SKM-1 (cell line): ENCODE measurements at regions not wholly inside any gene's neighbourhood (a gene's known extent, or its start where the extent isn't known, plus 50 kb on each side); places are given as distances from the start of the nearest gene placed in this dataset.

Experiments used
- DNase-seq: peaks from one replicate; lab custom pipeline; 2025; ENCODE audit not compliant: unreplicated experiment; lab: John Stamatoyannopoulos, UW

DNA sequence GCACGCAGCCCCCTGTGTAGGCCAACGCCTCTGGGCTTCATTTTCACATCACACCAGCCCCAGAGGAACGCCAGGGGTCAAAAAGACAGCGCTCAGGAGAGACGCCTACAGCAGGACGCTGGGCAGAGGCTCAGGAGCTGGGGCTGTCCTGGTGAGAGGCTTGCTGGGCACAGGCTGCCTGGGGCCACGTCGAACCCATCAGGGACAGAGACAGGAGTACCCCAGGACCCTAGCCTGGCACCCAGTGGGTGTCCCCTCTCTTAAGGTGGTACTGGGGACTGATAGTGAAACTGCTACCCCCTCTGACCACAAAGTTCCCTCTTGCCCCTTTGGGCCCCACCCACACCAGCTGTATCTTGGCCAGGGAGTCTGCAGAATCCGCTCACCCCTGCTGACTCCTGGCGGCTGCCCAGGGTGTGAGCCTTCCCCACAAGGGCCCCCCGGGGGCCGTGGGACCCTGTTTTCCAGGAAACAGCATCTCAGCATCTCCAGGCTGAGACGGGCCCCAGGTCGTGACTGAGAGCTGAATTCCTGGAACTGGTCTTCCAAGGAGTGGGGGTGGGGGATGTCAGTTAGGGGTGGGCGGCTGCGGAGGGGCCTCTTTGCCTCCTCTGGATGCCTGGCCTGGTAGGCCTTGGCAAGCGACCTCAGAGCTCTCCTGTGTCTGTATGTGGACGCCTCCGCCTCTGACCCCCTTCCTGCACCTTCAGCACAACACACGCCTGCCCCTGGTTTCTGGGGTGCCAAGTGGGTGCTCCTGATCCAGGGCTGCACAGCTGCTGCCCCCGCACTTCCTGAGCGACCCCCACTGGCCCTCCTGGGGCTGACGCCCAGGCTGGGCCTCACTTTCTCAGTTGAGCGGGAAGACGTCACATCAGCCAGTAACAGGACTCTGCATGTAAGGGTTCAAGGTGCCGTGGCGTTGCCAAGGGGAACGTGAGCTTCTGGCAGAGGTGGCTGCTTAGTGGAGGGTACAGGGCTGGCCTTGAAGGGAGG lies 321.9 kb upstream of the RTL1 start:
- DNase-seq = no peak

DNA sequence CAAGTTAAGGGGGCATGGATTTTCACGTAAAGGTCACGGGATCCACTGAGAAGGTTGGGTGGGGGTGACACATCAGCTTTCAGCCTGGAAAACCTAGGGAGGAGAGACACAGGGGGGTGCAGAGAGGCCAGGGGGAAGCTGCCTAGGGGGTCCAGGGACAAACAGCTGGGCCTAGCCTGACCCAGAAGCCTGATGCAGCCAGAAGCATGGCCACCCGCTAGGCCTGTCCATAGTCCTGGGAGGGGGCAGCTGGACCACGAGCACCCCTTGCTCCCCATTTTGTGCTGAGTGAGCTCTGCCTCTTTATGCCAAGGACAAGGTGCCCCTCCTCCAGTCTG lies 322.7 kb upstream of the RTL1 start:
- DNase-seq = no peak

DNA sequence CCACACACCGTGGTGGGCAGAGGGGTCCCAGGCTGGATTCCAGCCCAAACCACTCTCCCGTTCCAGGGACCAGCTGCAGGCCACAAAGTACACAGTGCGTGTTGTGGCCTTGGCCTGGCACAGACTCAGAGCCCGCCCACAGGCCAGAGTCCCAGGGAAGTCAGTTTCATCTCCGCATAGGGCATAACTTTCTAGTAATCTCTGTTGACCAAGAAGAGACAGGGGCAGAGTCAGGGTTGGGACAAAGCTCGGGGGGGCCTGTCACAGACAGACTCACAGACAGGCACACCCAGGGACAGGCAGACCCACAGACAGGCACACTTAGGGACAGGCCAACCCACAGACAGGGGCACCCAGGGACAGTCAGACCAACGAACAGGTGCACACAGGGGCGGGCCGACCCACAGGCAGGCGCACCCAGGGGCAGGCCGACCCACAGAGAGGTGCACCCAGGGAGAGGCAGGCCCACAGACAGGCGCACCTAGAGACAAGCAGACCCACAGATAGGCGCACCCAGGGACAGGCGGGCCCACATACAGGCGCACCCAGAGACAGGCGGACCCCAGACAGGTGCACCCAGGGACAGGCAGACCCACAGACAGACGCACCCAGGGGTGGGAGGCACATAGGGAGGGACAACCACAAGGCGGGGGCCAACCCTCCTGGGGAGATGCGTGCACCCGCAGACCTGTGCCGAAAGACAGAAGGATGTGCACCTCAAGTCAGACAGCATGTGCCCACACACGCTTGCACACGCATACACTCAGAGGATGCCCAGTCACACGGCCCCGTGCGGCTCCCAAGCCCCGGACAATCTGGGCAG lies 323.3 kb upstream of the RTL1 start:
- DNase-seq = no peak

DNA sequence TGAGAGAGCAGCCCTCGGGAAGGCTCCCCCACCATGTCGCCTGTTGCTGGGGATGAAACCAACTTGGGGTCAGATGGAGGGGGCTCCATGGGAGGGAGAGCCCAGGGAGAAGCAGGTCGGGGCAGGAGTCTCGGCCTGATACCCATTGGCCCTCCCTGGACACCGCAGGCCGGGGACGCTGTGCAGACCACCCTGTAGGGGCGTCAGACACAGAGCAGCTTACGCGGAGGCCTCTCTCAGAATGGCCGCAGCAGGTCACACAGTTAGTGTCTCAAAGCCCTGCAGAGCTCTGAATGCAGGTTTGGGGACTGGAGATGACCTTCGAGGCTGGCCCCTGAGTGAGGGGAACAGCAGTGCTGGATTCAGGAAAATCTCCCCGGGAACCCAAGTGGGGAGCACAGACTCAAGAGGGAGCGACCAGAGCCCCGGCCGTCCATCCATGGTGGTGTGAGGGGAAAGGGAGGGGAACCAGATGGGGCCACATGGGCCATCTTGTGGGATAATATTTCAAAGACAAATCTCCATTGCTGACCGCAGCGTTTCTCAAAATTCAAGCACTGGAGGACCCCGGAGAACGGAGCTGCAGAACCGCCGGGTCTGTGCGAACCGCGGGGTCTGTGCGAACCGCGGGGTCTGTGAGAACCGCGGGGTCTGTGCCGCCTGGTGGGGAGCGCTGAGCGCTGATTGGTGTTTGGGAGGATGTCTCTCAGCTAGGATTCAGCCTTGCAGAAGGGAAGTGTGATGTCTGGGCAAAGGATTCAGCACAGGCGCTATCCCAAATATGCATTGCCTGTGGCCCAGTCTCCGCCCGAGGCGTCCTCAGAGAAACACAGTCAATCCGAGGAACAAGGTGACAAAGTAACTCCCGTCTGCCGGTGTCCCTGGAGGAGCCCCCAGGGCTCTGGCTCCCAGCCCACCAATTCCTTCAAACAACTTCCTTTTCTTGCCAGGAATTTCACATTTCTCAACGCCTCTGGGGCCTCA lies 324.4 kb upstream of the RTL1 start:
- DNase-seq = no peak

DNA sequence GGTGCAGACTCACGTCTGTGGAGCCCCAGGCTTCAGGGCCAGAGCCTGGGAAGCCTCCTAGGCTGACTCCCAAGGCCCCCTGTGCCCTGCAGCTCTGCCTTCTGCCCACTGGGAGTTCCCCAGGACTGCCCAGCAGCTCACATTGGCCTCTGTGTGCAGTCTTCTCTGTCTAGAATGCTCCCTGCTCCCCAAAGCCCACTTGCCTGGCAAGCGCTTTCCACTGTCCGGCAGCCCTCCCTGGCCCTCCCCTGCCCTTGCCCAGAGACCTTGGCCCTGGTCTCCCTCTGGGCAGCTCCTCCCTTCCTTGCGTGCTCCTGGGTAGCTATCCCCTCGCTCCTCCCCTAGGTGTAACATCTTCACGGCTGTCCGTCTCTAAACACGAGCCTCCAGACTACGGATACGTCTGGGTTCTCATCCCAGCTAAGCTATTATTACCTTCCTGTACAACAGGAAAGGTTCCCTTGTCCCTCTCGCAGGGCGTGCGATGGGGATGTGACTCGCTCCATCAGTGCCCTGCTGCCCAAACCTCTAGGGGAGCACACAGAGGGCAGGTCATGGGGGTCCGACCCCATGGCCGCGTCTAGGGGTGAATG lies 325.5 kb upstream of the RTL1 start:
- DNase-seq = no peak

DNA sequence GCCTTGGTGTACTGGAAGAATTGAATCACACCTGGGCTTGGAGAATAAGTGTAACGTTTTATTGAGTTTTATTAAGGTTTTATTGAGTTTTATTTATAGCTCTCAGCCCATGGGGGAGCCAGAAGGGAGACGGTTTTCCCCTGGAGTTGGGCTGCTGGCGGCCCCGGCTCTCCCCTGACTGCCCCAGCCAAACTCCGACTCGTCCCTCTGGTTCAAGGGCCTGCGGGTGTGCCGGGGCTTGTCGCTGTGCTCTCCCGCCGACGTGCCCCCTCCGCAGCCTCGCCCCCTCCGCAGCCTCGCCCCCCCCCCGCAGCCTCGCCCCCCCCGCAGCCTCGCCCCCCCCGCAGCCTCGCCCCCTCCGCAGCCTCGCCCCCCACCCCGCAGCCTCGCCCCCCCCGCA lies 326.1 kb upstream of the RTL1 start:
- DNase-seq = no peak

DNA sequence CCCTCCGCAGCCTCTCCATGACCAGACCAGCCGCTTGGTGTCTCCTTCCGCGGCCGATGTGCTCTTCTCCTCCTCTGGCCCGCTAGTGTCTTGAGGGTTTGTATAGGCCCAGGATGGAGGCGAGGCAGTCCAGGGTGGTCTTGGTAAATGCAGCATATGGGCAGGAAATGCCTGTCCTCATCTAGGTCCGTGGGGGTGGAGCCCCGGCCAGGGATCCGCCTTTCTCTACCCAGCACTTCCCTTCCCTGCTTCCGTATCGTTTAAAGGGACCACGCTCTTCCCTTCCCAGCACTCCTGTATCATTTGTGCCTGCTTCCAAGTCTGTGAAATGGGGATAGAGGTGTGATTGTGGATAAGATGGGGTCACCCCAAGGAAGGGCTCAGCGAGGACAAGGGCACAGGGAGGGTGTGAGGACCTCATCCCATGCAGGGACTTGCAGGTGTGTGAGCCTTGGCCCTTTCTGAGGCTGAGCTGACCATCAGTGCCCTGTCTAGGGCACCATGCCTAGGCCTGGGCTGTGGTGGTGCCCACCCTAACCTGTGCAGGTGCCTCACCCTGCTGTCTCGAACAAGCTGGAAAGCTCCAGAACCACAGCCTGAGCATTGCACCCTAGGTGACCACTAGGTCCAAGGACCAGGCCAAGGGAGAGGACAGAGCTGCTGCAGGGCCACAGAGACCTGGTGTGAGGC lies 326.8 kb upstream of the RTL1 start:
- no peak for DNase-seq

DNA sequence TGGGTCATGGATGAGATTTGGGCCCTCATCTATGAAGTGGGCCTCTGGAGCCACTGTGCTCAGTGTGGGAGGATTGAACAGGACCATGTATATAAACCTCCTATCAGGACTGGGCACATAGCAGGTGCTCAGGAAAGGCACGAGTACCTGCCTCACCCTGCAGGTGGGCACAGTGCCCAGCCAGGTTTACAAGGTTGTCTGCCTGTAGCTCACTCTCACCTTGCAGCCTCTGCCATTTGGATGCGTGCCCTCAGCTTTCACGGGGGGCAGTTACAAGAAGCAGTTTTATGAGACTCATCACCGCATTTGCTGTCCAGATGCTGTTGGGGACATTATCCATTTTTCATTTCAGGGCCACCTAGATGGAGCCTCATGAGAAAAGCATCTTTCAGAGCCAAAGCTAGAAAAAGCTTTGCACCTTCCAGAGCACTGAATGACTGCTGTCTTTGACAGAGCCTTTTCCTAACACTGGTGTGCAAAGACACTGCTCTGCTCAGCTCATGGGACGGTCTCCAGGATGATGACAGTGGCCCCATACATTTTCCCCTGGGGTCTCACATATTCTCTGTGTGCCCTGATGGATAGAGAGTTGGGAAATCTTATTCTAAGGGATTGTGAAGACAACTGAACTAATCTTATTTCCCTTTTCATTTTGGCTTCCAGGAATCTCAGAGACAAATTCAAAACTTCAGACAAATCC lies 327.5 kb upstream of the RTL1 start:
- no peak for DNase-seq

DNA sequence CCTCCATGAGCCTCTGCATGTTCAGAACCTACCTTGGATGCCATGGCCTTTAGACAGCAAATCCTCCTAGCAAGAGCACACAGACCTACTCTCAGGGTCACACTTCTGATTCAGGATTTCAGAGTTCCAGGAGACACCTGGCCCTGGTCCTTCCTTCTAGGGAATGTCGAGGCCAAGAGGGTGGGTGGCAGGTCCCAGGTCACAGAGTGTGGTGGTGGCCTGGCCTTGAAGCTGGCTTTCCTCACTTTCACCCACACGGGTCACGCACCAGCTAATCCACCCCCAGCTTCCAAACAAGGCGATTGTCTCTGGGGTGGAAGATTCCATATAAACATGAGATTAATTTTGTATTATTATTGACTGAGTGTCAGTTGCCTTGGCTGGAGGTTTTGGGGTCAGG lies 328.3 kb upstream of the RTL1 start:
- no peak for DNase-seq

DNA sequence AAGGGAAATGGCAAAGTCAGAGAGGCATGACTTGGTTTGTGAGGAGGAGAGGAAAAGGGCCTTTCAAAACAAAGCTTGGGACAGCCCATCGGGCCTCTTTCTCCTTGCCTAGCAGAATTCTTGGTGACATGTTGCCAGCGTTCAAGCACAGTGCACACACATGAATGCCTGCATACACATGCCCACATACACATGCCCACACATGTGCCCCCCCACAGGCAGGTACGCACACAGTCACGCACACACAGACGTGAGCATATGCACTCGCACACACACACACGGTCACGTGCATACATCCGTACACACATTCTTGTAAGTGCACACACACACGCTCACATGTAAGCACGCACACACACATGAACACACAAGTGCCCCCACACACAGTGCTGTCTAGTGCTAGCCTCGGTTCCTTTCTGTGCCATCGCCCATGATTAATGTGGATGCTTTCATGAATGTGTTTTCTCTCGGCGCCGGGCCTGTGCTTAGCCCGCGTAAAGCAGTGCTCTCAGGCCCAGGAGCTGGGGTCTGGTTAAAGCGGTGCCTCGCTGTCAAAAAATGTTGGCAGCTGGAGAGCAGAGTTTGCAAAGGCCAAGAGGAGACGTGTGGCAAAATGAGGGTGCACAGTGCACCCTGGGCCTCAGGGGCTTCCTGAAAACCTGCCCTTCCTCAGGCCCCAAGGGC lies 328.8 kb upstream of the DIO3 start:
- DNase-seq = no peak

DNA sequence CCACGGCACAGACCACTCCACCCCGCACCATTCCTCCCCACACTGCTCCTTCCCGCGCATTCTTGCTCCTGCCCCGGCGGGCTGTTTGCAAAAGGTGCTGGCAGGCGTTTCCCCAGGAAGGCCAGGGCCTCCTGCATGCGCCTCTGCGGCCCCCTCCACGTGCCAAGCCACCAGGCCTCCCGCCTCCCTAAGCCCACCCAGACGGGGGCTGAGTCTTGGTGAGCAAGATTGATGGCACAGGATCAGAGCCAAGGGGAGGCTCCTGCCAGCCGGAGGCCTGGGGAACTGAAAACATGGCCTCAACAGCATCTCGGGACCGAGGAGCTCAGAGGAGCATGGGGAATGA lies 328.3 kb upstream of the DIO3 start:
- no peak for DNase-seq

DNA sequence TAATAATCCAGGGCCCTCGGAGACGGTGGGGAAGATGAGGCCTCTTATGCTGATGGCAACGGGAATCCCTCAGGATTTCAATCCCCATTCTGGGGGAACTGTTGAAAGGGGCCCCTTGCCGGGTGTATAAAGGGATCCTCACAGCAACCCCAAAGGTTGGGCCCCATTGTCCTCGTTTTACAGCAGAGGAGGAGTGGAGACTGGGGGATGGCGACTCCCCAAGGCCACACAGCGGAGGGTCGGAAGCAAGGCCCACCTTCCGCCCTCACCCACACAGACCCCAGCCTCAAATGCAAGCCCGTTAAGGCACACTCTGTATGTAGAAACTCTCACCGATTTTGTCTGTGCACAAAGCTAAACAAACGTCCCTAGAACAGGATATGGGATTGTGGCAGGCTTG lies 327.9 kb upstream of the DIO3 start:
- no peak for DNase-seq

DNA sequence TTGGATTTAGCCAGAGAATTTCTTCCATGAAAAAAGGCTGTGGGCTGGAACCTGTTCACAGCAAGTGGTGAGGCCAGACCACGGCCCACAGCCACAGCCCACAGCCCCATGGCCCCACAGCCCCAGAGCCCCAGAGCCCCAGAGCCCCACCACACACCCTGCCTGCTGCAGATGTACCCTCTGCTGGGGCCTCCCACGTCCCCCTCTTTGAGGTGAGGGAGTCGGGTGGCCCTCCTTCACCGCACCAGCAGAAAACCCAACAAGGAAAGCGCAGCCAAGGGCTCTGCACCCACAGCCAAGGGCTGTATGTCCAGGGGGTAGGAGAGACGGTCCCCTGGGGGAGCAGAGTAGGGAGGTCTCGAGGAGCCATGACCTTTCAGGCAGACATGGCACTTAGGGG lies 327.5 kb upstream of the DIO3 start:
- no peak for DNase-seq

DNA sequence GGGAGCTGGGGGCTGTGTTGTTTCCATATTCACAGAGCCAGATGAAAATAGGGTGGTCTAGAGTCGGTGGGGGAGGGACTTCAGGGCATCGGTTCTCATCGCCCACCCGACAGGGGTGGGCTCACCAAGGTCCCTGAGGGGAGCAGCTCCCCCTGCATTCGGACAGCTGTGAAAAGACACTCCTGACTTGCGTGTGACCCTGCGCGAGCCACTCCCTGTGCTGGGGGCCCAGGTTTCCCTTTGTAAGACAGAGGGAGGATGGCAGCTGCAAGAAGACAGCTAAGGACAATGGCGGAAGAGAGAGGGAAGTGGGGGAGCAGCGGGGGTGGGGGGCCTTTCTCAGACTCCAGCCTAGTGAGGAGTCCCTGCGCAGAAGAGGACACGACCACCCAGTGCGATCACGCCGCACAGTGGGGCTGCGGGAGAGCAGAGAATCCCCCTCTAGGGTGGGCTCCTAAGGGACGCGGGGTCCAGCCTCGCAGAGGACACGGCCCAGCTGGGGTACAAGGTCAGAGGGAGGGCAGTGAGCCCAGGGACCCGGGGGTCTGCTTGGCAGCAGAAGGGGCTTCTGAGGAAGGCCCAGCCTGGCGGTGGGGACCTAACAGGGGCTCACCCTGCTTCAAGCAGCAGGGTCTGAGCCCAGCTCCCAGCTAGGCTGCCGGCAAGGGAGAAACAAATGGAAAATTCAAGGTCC lies 326.9 kb upstream of the DIO3 start:
- no peak for DNase-seq

DNA sequence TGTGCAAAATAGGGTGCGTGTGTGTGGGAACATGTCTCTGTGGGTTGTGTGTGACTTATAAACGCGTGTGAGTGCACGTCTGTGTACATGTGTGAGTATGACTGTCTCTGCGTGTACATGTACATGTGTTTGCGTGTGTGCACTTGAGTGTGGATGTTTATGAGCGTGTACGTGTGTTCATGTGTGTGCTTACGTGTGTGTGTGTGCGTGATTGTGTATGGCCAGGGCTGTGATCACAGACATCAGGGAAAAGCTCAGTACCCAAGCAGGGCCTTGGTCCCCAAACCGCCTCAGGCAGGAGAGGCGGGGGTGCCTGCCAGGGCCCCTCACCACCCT lies 326.3 kb upstream of the DIO3 start:
- DNase-seq = no peak

DNA sequence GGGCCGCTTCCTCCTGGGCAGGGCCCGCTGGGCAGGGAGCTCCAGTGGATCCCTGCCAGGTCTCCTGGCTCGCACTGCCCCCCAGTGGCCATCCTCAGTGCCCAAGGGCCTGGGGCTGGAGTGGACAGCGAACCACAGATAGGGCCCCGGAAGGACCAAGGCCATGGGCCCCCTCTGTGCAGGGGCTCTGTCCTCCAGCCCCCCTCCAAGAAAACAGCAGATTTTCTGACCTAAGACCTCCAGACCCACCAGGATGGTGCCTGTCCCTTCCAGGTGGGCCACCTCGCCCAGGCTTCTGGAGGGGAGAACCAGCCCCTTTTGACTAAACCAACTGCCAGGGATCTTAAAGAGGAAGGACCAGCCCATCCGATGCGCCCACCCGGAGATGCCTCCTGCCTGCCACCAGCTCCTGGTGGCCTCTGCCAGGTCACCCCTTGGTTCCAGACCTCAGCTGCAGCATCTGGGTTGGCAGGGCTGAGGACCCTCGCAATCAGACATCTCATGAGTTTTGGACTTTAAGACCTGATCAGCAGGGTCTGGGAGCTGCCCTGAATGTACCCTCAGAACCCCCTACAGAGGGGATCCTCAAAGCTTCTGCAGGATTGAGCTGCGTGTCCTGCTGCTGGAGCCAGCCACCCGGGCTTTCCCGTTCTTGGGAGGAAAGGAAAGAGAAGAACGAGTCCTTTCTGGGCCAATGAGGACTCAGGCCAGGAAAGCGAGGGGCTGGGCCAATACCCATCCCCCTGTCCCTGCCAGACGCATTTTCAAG lies 325.8 kb upstream of the DIO3 start:
- peak; percentile 0 for DNase-seq

DNA sequence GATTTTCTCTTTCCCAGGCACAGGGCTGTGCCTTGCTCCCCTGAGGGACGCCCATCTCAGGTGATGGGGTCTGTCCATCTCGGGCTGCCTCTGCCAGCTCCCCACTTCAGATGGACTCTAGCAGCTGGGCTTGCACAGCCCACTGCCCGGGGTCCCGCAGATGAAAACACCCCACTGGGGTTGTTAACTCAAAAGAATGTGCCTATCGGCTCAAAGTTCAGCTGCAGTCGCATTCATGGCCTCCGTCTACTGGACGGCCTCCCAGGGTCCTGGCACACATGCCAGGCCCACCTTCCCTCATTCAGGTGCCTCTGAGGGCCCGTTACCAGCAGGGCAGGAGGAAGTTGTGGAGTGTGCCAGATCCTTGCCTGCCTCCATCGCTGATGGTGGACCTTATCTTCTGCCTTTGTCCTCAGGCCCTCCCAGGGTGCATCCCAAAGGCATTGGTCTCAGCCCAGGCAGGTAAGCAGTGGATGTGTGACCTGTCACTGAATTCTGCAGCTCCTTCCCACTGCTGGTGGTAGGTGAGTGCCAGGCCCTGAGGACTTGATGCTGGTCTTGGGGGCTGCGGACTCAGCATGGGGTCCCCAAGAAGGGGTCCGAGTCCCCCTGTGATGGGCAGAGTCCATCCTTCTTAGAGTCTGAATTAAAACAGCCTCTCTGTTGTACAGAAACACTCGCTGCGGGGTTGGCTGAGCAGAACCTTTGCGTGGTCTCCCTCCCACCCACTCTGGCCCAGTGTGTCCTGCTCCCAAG lies 324.6 kb upstream of the DIO3 start:
- DNase-seq = no peak
